HG03378 (cell line): ENCODE measurements at regions not wholly inside any gene's neighbourhood (a gene's known extent, or its start where the extent isn't known, plus 50 kb on each side); places are given as distances from the start of the nearest gene placed in this dataset.
"Not testable (repeated sequence)": the region's sequence is repeated elsewhere in the genome, so short reads cannot be mapped to it uniquely, and the experiment has no call there.

Experiments
- ATAC-seq: cut with Tn5 transposase; IDR thresholded peaks from one replicate; pipeline ENCODE4 v1.9.1; 2021; ENCODE audit warnings: mild to moderate bottlenecking, moderate library complexity; ENCODE audit not compliant: unreplicated experiment

- no peak for ATAC-seq
Observed at GRCh38 chr9:74403581-74403980, 93.6 kb upstream of the RORB start.

- no peak for ATAC-seq
Observed at GRCh38 chr9:74404620-74405019, 92.5 kb upstream of the RORB start.

GRCh38 chr9:74407166-74407565 lies 90.0 kb upstream of the RORB start:
- no peak for ATAC-seq

GRCh38 chr9:74412236-74412979 lies 84.7 kb upstream of the RORB start:
- ATAC-seq = no peak

GRCh38 chr9:74413876-74414275 lies 83.3 kb upstream of the RORB start:
- no peak for ATAC-seq

- ATAC-seq = no peak
Observed at GRCh38 chr9:74414325-74414724, 82.8 kb upstream of the RORB start.

- no peak for ATAC-seq
Observed at GRCh38 chr9:74415995-74416394, 81.1 kb upstream of the RORB start.

- not testable (repeated sequence) for ATAC-seq
Observed at GRCh38 chr9:74424488-74424887, 72.6 kb upstream of the RORB start.

GRCh38 chr9:74431467-74431866 lies 65.7 kb upstream of the RORB start:
- no peak for ATAC-seq

- ATAC-seq = no peak
Observed at GRCh38 chr9:74443036-74443750, 53.9 kb upstream of the RORB start.

GRCh38 chr9:74444369-74444768 lies 52.8 kb upstream of the RORB start:
- no peak for ATAC-seq
